GM21825 (cell line): ENCODE measurements at regions not wholly inside any gene's neighbourhood (a gene's known extent, or its start where the extent isn't known, plus 50 kb on each side); places are given as distances from the start of the nearest gene placed in this dataset.
"Not testable (repeated sequence)": the region's sequence is repeated elsewhere in the genome, so short reads cannot be mapped to it uniquely, and the experiment has no call there.

Source experiments
- ATAC-seq: cut with Tn5 transposase; IDR thresholded peaks from one replicate; pipeline ENCODE4 v1.9.1; 2021; ENCODE audit warnings: mild to moderate bottlenecking, moderate library complexity; ENCODE audit not compliant: unreplicated experiment

DNA sequence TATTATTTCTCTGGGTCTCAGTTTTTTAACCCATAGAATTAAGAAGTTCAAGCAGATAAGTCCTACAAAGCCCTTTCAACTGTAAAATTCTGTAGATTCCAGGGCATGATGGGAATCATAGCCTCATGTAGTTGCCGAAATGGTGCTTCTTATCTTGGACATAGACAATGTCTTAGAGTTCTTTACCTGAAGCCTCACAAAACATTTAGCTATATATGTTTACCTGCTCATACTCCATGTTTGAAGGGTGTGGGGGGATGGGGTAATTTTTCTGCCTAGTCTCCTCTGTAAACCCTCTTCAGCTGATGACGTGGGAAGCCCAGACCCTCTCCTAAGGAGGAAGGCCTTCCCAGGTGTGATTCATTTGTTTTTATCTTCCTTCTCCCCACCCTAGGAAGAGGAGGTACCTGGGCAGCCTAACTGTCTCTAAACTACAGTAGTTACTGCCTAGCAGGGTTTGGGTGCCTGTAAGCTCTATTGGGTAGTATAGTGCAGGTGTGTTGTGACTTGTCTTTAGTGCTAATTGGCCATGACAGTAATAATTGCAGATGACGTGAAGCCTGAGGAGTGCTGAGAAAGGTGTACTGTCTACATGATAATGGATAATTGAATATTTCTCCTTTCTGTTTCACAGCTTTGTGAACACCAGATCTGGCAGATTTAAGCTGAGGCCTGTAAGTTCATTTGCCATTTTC is 230.8 kb downstream of the TFAP2B start:
- ATAC-seq: no peak

DNA sequence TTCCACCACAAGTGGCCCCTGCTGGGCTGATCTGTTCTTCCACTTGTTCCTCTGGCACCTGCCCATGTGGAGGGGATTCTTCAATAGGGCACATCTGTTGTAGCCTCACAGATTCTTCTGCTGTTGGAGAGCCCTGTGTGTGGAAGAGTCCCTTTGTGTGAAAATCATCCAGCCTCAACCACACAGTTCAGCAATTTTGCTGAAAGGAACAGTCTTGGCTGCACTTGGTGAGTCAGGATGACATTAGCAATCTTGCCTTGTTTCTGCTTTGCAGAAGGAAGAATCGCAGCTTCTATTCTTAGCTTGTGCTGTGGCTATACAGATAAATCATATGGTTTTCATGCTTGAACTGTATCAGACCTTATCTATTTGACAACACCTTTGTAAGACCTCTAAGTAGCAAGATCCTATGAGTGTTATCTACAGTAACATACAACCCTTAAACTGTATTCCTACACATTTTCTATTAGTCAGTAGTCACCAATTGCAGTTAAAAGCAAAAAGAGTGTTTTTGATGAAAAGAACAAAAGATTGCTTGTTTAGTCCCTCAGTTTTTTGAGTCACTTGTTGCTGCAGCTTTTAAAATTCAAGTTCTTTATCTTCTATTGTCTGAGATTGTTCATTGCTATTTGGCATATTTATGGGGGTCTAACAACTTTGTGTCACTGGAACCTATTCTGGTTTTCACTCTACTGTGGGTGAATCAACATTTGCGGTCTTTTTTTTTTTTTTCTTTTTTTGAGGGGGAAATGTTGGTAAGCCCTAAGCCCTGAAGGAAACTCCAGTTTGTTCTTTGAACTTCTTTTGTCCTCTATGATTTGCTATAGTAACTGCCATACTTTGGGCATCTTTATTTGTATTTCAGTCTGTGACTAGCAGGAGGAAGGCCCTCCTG is 231.6 kb downstream of the TFAP2B start:
- no peak for ATAC-seq

DNA sequence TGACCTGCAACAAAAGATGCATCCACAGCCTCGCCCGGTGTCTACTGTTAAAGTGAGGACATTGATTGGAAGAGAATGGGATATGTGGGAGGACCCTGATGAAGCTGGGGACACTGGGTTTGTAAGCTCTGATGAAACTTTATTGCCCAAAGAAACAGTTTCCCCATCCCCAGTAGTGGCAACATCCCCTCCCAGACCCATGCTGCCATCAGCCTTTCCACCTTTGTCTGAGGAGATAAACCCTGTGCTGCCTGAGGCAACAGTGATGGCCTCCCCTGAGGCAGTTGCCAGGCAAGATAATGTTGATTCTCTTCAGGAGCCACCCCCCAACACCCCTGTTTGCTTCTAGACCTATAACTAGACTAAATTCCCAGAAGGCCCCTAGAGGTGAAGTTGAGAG is 234.0 kb downstream of the TFAP2B start:
- not testable (repeated sequence) for ATAC-seq

DNA sequence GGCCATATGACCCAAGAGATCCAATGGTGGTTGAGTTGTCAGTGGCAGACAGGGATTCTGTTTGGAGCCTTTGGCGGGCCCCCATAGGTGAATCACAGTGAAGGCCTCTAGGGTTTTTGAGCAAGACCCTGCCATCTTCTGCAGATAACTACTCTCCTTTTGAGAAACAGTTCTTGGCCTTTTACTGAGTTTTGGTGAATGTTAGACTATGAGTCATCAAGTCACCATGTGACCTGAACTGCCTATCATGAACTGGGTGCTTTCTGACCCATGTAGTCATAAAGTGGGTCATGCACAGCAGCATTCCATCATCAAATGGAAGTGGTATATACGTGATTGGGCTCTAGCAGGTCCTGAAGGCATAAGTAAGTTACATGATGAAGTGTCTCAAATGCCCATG is 236.6 kb downstream of the TFAP2B start:
- not testable (repeated sequence) for ATAC-seq

DNA sequence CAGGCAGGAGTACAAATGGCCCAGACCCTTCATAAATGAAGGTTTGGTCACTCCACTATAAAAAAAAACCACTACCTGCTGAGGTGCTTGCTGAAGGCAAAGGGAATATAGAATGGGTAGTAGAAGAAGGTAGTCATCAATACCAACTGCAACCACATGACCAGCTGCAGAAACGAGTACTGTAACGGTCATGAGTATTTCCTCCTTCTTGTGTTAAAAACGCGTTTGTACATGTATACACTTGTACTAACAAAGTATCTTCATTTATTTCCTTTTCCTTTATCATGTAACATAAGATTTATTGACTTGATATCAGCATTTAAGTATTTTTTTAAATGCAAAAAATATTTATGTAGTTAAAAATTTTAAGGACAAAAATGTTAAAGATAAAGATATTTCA is 238.6 kb downstream of the TFAP2B start:
- ATAC-seq: no peak

DNA sequence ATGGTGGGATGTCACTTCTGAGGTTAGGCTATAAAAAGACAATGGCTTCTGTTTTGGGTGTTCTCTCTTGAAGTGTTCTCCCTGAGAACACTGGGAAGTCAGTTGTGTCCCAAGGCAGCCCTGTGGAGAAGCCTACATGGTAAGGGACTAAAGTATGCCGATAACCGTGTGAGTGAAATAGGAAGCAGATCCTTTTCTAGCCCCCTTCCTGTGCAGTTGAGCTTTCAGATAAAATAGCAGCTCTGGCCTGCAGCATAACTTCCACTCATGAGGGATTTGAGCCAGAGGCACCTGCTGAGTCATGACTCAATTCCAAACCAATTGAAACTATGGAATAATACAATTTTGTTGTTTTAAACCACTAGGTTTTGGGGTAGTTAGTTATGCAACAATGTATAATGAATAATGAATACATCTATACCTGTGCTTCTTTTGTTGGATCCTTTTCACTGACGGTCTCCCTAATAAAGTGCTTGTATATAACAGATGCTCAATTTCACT is 241.6 kb downstream of the TFAP2B start:
- no peak for ATAC-seq

DNA sequence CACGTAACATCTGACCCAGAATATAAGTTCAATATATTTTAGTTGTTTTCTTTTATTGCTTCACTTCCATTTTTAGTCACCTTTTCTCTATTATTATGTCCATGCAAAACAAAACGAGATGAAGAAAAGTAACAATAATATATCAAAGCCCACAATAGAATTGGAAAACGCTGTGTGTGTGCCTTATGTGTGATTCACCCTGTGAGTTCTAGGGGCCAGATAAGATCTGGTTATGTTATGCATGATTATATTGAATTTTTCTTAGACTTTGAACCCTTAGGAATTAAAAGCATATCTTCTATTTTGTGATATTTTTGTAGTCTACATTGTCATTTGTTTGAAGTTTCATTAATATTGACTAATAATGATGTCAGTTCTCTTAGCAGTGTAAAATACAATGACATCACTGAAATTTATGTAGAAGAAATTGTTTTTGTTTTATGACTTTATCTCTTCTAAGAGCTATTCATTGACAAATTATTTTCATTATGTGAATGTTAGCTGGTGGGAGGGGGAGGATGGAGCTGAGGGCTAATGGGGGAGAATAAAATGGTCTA is 243.6 kb downstream of the TFAP2B start:
- ATAC-seq: no peak

DNA sequence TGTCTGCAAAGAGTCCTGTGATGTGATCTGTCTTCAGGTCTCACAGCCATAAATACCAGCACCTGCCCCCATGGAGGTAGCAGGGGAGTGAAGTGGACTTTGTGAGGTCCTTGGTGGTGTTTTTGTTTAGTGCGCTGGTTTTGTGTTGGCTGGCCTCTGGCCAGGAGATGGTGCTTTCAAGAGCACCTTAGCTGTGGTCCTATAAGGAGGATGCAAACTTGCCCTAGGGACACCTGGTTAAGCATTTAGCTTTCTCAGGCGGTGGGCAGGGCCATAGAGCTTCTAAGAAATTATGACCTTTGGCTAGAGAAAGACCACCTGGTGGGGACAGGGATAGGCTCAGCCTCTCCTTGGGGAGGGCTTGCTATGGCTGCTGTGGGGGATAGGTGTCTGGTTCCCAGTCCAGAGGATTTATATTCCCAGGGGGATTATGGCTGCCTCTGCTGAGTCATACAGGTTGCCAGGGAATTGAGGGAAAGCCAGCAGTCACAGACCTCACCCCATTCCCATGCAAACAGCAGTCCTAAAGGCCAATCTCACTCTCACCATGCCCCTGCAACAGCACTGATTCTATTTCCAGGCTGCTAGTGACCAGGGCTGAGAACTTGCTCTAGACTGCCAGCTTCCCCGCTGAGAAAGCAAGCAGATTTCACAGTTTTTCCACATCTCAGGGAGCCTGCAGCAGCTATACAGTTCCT is 259.3 kb downstream of the TFAP2B start:
- no peak for ATAC-seq

DNA sequence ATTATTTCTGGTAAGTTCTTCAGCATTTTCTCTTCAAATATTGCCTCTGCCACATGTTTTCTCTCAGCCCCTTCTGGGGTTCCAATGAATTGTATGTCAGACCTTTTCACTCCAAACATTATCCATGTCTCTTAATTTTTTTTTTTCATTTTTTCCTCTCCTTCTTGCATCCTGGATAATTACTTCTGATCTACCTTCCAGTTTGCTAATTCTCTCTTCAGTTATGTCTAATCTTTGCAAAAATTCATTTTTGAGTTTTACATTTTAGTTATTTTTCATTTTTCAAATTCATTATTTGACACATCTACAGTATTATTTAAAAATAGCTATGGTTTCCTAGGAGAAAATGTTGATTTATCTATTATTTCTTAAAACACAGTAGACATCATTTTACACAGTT is 271.7 kb downstream of the TFAP2B start:
- no peak for ATAC-seq

DNA sequence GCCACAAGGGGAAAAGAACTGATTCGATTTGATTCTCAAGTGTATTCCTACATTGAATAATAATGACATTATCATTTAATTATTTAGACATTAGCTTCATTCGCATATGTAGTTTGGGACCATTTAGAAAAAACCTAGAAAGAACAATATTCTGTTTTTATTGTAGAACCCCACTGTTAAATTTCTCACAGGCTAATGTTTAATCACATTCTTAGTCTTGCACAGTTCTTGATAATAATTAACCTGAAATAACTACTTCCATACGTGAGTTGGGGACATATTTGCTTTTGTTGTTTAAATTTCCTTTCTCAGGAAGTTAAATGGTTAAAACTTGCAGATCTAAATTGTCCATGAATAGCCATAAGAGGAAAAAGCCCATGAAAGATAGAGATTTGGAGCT is 275.2 kb downstream of the TFAP2B start:
- ATAC-seq: no peak

DNA sequence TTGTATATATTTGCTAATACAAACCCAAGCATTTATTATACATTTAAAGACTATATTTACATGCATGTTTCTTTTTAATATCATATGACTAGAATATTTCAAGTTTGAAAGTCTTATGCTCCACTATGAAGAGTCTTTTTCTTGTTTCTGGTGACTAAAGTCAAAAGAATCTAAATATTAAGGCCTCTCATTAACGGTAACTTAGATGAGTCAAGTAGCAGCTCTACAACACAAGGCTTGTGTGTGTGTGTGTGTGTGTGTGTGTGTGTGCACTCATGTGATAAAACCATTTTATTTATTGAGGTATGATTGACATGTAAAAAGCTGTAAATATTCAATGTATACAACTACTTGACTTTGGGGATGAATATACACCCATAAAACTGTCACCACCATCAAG is 275.6 kb downstream of the TFAP2B start:
- ATAC-seq: no peak

DNA sequence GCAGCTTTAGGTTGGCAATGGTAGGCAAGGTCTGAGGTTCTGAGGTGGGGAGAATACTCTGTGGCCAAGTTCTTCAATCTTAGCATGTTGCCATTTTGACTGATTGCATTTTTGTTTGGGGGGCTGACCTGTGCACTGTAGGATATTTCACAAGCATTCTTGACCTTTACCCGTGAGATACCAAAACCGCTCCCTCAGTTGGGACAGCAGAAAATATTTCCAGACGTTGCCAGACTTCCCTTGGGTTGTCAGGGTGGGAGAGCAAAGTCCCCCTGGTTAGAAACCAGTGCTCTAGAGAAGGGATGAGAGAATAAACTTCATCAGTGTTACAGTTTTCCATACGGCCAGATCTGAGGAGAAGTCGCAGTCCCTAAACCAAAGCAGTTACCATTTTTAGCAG is 279.6 kb downstream of the TFAP2B start:
- ATAC-seq: no peak

DNA sequence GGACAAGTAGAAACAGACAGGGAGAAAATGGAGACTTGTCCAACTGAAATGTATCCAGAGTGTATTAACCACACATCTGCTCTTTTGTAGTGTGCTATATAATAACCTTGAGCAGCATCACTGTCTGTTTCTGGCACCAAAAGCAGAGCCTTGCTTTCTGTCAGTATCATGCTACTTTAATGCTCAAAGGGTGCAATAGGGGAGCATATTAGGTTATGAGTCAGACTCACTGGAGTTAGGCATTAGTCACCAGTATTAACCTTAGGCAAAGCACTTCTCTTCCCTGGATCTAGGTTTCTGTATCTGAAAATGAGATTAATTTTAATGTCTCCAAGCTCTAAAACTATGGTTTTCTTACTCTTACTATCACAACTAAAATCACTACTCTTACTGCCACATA is 280.1 kb downstream of the TFAP2B start:
- no peak for ATAC-seq

DNA sequence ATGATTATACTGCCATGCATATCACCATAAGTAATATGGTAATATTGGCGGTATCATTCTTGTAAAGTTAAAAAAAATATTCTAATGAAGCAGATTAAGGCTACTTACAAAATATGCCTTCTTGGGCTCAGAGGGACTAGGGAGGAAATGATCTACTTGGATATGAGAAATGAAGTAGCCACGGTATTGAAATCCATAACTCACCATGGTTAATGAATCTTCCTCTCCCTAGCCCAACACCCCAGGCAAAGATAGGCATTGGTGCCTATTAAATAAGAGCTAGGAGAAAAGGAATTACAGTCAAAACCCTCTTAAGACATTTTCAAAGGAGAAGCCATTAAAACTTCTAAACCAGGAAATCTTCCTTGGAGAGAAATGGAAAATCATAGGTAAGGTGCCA is 280.5 kb downstream of the TFAP2B start:
- ATAC-seq: no peak

DNA sequence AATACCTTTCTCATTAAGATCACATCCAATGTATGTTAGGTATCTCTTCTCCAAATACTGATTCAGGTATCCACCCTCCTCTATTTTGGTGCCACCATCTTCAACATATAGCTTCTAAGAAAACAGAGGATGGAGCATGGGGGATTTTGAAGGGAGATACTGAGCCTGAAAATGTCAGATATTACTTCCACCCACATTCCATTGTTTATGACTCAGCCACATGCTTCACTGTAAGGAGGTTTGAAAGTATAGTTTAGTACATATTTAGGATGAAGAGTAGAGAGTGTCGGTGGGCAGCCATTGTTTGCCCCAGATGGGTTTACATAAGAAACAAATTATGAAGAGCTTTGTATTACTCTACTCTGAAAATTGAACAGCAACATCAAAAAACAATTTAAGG is 286.7 kb downstream of the TFAP2B start:
- ATAC-seq: no peak

DNA sequence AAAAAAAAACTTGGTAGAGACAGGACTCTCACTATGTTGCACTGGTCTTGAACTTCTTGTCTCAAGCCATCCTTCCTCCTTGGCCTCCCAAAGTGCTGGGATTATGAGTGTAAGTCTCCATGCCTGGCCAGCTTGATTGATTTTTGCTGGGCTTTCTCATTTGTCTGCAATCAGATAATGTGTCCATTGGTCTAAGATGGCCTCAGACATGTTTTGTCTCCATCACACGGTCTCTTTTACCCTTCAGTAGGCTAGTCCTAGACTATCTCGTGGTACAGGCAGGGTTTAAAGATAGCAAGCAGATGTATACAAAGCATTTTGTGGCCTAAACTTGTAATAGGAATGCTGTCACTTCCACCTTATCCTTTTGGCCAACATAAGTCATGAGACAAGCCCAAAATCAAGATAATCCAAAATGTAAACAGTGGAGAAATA is 289.1 kb downstream of the TFAP2B start:
- ATAC-seq: no peak

DNA sequence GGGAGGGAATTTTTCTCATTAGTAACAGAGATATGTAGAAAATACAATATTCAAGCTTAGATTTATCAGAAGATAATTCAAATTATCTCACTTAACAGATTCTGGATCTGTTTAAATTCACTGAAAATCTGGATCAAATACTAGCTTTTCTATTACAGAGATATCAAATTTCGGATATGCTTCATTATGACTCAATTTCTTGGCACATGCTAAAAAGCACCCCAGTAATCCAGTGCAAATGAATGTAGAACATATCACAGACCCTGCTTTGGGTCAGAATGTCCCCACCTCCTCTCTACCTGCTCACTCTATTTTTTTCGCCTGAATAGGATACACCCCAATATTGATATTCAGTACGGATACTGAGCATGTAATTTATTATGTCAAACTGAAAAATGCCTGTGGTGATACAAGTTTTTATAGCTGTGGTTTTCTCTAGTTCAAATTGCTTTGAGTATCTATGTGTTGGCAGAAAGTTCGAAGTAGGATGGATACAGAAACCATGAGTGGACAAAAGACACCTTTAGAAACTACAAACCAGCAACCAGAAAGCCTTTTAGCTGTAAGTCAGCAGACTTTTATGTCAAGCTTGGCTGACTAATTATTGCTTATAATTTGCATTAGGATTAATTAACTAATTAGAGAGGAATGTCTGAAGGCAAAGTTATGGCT is 290.0 kb downstream of the TFAP2B start:
- no peak for ATAC-seq

DNA sequence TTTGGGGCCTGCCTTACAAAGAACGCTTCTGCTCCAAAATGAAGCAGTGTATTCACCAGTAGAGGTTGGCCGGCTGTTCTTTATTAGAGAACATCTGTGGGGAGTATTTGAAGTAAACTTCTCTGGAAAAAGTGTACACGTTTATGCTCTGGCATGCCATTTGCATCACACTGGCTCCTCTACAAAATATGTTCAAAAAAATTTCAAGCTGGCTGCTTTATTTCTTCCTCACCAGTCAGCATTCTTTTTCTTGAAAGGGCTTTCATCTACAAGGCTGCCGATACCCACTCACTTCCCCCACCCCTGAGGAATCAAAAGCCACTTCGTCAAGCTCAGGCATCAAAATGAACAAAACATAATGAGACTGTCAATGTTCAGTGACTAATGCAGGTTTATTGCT is 294.1 kb downstream of the TFAP2B start:
- no peak for ATAC-seq

DNA sequence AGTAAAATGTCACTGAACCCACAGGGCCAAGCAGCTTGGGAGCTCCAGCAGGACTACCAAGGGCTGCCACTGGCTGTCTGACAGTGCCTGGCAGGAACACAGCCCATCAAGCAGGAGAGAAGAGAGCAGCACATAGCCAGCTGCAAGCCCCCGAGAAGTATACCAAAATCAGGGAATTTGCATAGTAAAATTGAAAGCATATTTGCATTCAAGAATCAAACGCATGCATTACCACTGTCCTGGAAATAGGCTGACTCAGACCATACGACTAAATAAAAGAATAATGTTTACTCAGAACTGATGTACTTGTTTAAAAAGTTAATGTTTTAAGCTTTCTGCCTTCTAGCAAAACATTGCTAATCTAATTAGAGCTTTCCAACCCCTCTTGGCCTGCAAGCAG is 298.1 kb downstream of the TFAP2B start:
- no peak for ATAC-seq

DNA sequence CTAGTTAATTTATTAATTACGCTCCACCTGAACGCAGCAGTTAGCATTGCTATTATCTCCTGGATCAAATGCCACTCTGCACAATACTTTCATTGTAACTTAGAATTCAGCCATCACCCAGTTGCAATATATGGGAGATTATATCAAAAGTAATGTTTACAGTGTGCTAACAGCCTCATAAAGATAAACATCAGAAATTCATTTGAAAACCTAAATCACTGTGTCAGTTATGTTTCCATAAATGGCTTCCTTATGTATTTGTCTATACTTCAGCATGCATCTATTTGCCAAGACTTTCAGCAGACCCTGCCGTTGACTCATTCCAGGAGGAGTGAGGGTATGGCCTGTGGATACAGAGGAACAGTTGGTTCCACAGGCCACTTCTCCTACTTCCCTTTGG is 300.1 kb downstream of the TFAP2B start:
- no peak for ATAC-seq

DNA sequence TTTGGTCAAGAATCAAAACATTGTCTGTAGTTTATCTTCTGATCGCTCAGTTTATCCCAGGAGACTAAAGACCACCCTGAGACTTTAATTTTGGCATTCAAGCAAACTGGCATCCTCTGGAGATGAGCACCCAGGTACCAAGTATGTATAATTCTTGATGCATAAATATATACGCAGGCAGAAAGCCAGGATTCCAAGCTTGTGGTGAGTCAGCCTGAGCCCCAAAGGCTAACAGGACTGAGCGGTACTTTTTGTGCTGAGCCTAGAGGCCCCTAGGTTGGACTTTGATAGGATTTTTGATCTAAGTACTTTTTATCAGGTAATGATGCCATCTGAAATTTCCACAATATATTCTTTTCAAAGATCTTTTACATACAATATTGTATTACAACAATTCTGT is 301.3 kb downstream of the TFAP2B start:
- no peak for ATAC-seq
